HG02973 (cell line): ENCODE measurements at regions not wholly inside any gene's neighbourhood (a gene's known extent, or its start where the extent isn't known, plus 50 kb on each side); places are given as distances from the start of the nearest gene placed in this dataset.
"Not testable (repeated sequence)": the region's sequence is repeated elsewhere in the genome, so short reads cannot be mapped to it uniquely, and the experiment has no call there.

ENCODE experiments used
- ATAC-seq: cut with Tn5 transposase; IDR thresholded peaks from one replicate; pipeline ENCODE4 v1.9.1; 2021; ENCODE audit warnings: moderate library complexity; ENCODE audit not compliant: unreplicated experiment

GRCh38 chrX:7640392-7640791 lies 202.6 kb upstream of the VCX start:
- no peak for ATAC-seq

GRCh38 chrX:7638078-7638710 lies 204.8 kb upstream of the VCX start:
- ATAC-seq: no peak

- ATAC-seq: no peak
These were observed 205.9 kb upstream of the VCX start for GRCh38 chrX:7637066-7637465.

- ATAC-seq: no peak
These were observed 207.4 kb upstream of the VCX start for GRCh38 chrX:7635604-7636003.

GRCh38 chrX:7620560-7620959 lies 222.4 kb upstream of the VCX start:
- ATAC-seq: no peak

GRCh38 chrX:7617994-7618393 lies 225.0 kb upstream of the VCX start:
- ATAC-seq: no peak

- ATAC-seq: no peak
These were observed 228.4 kb upstream of the VCX start for GRCh38 chrX:7614616-7615015.

- not testable (repeated sequence) for ATAC-seq
These were observed 234.3 kb upstream of the VCX start for GRCh38 chrX:7608625-7609024.

- no peak for ATAC-seq
These were observed 236.8 kb upstream of the VCX start for GRCh38 chrX:7606039-7606652.

GRCh38 chrX:7603387-7603786 lies 239.6 kb upstream of the VCX start:
- ATAC-seq: no peak

- ATAC-seq: no peak
These were observed 246.1 kb upstream of the VCX start for GRCh38 chrX:7596822-7597221.

- ATAC-seq: not testable (repeated sequence)
These were observed 249.6 kb upstream of the VCX start for GRCh38 chrX:7593370-7593769.

- no peak for ATAC-seq
These were observed 256.8 kb upstream of the VCX start for GRCh38 chrX:7586126-7586525.

- ATAC-seq: no peak
These were observed 260.8 kb upstream of the VCX start for GRCh38 chrX:7582191-7582590.

- no peak for ATAC-seq
These were observed 262.8 kb upstream of the VCX start for GRCh38 chrX:7580127-7580526.

GRCh38 chrX:7574325-7574724 lies 268.6 kb upstream of the VCX start:
- ATAC-seq: no peak

- no peak for ATAC-seq
These were observed 272.4 kb upstream of the VCX start for GRCh38 chrX:7570432-7571029.

- no peak for ATAC-seq
These were observed 274.4 kb upstream of the VCX start for GRCh38 chrX:7568597-7568996.

GRCh38 chrX:7568130-7568529 lies 274.8 kb upstream of the VCX start:
- no peak for ATAC-seq

- no peak for ATAC-seq
These were observed 290.2 kb upstream of the VCX start for GRCh38 chrX:7552760-7553159.

GRCh38 chrX:7546551-7547080 lies 296.4 kb upstream of the VCX start:
- ATAC-seq: no peak

- ATAC-seq: no peak
These were observed 297.4 kb upstream of the VCX start for GRCh38 chrX:7545564-7545963.
